ENCODE measurements at regions not wholly inside any gene's neighbourhood (a gene's known extent, or its start where the extent isn't known, plus 50 kb on each side); places are given as distances from the start of the nearest gene placed in this dataset.

DNA sequence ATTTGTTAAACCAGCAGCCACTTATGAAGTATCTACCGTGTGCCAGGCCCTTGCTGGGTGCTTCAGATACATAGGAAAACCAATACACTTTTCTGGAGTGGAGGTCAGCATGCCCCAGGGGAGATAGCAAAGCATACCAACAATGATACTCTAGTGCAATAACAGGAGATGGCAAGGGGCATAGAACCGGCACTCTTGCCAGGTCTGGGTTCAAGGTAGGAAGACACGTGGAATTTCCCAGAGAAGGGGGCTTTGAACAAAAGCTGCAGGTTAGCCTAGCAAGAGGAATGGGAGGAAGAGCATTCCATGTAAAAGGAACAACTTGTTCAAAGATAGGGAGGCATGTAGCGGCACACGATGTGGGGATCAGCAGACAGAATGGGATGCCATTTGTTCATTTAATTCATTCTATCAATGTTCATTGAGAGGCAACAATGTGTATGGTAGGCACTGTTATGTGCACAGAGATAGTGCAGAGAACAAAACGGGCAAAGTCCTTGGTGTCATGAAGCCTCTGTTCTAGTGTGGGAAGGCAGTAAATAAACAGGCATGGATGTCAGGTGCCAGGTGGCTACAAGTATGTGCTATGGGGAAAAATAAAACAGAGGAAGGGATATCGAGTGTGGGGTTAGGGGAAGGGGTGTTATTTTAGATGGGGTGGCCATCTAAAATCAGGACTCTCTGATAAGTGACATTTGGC is 162.6 kb upstream of the E2F8 start:
- no peak overlapping the region for H3K27ac ChIP-seq (ENCODE audit: low read length)
- no peaks in the 10 kb centered on the region for H3K27me3 ChIP-seq (ENCODE audit: insufficient read depth, low read length)
- no peaks in the 10 kb centered on the region for H3K9me3 ChIP-seq (ENCODE audit: insufficient read depth, low read depth, low read length)
- H3K36me3 ChIP-seq (ENCODE audit: insufficient read depth, low read depth, low read length) = no peaks in the 10 kb centered on the region
- H3K4me3 ChIP-seq (ENCODE audit: low read length) = no peak overlapping the region
- H3K9ac ChIP-seq (ENCODE audit: low read depth, low read length) = no peak overlapping the region
- H3K4me1 ChIP-seq (ENCODE audit: insufficient read depth, low read length) = no peaks in the 10 kb centered on the region

DNA sequence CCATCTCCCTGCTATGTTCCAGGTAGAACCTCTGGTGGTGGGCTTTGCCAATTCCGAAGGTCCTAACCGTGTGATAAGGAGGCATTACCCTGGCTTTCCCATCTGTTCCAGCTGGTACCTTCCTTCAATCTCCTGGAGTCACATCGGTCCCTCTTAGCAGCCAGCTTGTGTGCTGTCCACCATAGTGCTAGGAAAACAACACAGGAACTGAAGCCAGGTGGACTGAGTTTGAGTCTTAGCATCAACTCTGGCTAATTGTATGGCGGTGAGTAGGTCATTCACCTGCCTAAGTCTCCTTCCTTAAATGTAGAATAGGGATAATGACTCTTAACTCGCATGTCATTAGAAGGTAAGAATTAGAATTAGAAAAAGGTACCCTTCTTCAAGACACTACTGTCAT is 159.6 kb upstream of the E2F8 start:
- Histone ChIP-seq H3K9me3 (ENCODE audit: insufficient read depth, low read depth, low read length) (no peaks in the 10 kb centered on the region), H3K9ac (ENCODE audit: low read depth, low read length) (no peak overlapping the region), H3K4me3 (ENCODE audit: low read length) (no peak overlapping the region), H3K27me3 (ENCODE audit: insufficient read depth, low read length) (no peaks in the 10 kb centered on the region), H3K27ac (ENCODE audit: low read length) (no peak overlapping the region), H3K4me1 (ENCODE audit: insufficient read depth, low read length) (peaks cover 6% of the 10 kb centered on the region; the same call in 1 of the 2 replicates), H3K36me3 (ENCODE audit: insufficient read depth, low read depth, low read length) (no peaks in the 10 kb centered on the region)

DNA sequence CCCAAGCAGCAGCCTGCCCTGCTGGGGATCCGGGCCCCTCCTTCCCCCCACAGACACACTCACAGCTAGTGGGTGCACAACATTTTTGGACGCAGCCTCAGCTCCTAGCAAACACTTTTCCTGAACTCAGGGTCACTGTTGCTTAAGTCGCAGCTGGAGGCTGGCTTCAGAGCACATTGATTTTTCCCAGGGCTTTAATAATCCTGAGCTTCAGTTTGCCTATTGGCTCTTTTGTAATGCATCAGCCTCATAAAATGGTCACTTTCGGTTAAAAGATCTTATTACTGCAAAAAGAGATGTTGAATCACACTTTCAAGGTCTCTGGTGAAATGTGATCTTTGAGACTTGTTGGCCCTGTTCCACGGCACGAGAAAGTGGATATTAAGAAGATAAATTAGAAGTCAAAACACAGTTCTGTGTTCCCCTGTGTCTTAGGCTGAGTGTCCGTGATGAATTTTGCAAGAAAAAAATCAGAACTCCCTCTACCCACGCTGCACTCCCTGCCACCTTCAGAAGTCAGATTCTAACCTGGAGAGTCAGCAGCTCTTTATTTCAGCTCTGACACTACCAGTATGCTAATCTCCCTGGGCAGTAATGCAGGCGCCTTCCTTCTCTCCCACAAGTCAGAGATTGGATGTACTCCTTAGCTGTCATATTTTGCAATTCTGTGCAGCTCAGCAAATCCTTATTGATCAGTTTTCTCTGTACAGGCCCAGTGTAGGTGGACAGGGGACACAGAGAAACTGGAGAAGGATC is 158.2 kb upstream of the E2F8 start:
- Histone ChIP-seq H3K9me3 (ENCODE audit: insufficient read depth, low read depth, low read length) (no peaks in the 10 kb centered on the region), H3K27ac (ENCODE audit: low read length) (no peak overlapping the region), H3K4me1 (ENCODE audit: insufficient read depth, low read length) (peaks cover 8% of the 10 kb centered on the region; the same call in 1 of the 2 replicates), H3K9ac (ENCODE audit: low read depth, low read length) (no peak overlapping the region), H3K27me3 (ENCODE audit: insufficient read depth, low read length) (no peaks in the 10 kb centered on the region), H3K36me3 (ENCODE audit: insufficient read depth, low read depth, low read length) (no peaks in the 10 kb centered on the region), H3K4me3 (ENCODE audit: low read length) (no peak overlapping the region)

DNA sequence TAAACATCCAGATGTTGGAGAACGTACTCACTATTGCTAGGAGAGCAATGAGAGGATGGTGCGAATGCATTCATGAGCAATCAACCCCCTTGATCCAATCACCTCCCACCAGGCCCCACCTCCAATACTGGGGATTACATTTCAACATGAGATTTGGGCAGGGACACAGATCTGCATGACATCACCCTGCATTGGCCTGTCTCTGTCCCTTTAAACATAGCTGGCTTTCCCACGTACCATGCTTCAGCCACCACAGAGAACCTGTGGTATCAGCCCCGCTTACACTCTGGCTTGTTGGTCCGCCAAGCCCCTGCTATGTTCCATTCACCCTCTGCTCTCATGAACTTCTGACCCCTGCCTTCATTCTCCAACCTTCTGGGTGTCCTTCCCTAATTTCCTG is 157.5 kb upstream of the E2F8 start:
- Histone ChIP-seq H3K27me3 (ENCODE audit: insufficient read depth, low read length) (no peaks in the 10 kb centered on the region), H3K4me1 (ENCODE audit: insufficient read depth, low read length) (peaks cover 8% of the 10 kb centered on the region; the same call in 1 of the 2 replicates), H3K9ac (ENCODE audit: low read depth, low read length) (no peak overlapping the region), H3K36me3 (ENCODE audit: insufficient read depth, low read depth, low read length) (no peaks in the 10 kb centered on the region), H3K9me3 (ENCODE audit: insufficient read depth, low read depth, low read length) (no peaks in the 10 kb centered on the region), H3K27ac (ENCODE audit: low read length) (no peak overlapping the region), H3K4me3 (ENCODE audit: low read length) (no peak overlapping the region)

DNA sequence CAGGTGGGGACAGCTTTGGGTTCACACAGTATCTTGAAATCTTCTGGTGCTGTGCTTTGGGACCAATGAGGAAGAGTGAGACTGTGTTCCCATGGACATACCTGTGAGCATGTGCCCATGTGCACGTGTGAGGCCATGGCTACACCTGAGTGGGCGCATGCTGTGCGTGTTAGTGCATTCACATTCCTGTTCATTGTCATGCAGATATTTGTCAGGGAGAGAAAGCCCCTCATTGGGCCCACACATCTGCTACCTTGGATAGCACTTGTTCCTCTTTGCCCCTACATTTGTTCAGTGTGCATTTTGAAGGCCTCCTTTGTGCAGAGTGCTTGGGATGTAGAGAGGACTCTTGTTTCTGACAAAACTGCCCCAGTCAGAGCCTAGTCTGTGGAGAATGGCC is 154.3 kb upstream of the E2F8 start:
- H3K4me1 ChIP-seq (ENCODE audit: insufficient read depth, low read length) = peaks cover 8% of the 10 kb centered on the region; the same call in 1 of the 2 replicates
- H3K9me3 ChIP-seq (ENCODE audit: insufficient read depth, low read depth, low read length) = no peaks in the 10 kb centered on the region
- no peak overlapping the region for H3K9ac ChIP-seq (ENCODE audit: low read depth, low read length)
- no peak overlapping the region for H3K27ac ChIP-seq (ENCODE audit: low read length)
- H3K36me3 ChIP-seq (ENCODE audit: insufficient read depth, low read depth, low read length) = no peaks in the 10 kb centered on the region
- no peak overlapping the region for H3K4me3 ChIP-seq (ENCODE audit: low read length)
- no peaks in the 10 kb centered on the region for H3K27me3 ChIP-seq (ENCODE audit: insufficient read depth, low read length)

DNA sequence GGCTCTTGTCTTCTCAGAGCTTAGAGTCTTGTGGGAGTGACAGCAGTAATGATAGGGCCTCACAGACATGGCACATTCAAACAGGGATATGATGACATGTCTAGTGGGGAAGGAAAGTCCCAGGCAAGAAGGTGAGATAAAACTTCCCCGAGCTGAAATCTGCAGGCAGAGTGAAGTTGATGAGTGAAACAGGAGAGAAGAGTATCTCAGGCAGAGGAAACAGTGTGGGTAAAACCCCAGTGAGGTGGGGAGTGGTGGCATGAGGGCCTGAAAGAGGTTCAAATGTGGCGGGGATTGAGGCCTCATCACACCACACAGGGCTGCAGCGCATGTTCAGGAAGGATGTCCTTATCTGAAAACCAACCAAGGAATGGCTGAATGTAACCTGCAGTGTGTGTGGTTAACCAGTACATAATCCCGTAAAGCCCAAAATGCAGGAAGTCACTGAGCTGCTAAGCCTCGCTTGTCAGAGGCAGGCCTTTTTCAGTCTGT is 153.8 kb upstream of the E2F8 start:
- peaks cover 8% of the 10 kb centered on the region; the same call in 1 of the 2 replicates for H3K4me1 ChIP-seq (ENCODE audit: insufficient read depth, low read length)
- H3K36me3 ChIP-seq (ENCODE audit: insufficient read depth, low read depth, low read length) = no peaks in the 10 kb centered on the region
- H3K9me3 ChIP-seq (ENCODE audit: insufficient read depth, low read depth, low read length) = no peaks in the 10 kb centered on the region
- H3K27me3 ChIP-seq (ENCODE audit: insufficient read depth, low read length) = no peaks in the 10 kb centered on the region
- no peak overlapping the region for H3K9ac ChIP-seq (ENCODE audit: low read depth, low read length)
- no peak overlapping the region for H3K27ac ChIP-seq (ENCODE audit: low read length)
- H3K4me3 ChIP-seq (ENCODE audit: low read length) = no peak overlapping the region

DNA sequence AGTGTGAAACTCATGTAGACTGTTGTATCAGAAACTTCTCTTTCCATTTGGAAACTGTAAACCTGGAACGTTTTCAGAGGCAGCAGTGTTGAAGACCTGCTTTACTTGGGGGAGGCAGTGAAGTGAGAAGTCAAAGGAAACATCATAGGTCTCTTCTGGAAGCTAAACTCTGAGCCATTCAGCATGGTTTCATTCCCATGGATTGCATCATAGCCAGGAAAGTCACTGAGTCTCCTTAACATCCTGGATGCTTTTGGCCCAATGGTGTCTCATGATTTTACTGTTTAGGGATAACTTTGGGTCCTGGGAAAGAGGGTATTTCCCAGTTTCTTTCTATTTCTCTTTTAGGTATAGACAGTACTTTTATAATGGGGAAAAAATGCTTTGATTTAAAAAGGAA is 153.2 kb upstream of the E2F8 start:
- Histone ChIP-seq H3K27ac (ENCODE audit: low read length) (no peak overlapping the region), H3K9me3 (ENCODE audit: insufficient read depth, low read depth, low read length) (no peaks in the 10 kb centered on the region), H3K9ac (ENCODE audit: low read depth, low read length) (no peak overlapping the region), H3K4me1 (ENCODE audit: insufficient read depth, low read length) (peaks cover 8% of the 10 kb centered on the region; the same call in 1 of the 2 replicates), H3K36me3 (ENCODE audit: insufficient read depth, low read depth, low read length) (no peaks in the 10 kb centered on the region), H3K4me3 (ENCODE audit: low read length) (no peak overlapping the region), H3K27me3 (ENCODE audit: insufficient read depth, low read length) (no peaks in the 10 kb centered on the region)

DNA sequence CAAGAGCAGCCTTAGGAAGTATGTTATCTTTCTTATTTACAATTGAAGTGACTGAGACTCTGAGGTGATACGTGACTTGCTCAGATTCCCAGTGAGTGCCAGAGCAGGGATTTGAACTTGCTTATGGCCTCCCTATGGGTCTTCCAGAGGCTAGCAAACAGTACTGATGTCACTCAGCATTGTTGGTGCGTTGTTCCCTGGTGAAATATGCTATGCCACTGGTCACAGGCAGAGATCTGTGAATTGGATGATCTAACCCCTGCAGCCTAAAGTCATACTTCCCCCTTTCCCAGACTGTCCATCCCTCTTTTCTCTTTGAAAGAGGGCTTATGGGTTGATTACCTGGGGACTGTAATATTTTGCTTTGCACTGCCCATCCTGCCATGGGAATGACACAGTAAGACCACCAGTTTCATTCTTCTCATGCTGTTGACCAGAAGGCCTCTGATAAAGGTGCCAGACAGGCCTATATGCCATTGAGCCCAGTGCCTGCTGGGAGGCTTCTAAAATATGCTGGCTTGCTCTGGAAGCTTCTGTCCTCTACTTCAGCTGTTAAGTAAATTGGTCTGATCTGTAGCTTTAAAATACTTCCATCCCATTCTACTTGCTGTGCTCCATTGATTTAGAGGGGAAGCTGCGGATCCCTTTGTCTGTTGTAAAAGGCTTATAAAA is 152.2 kb upstream of the E2F8 start:
- Histone ChIP-seq H3K4me1 (ENCODE audit: insufficient read depth, low read length) (peaks cover 8% of the 10 kb centered on the region; the same call in 1 of the 2 replicates), H3K27ac (ENCODE audit: low read length) (no peak overlapping the region), H3K27me3 (ENCODE audit: insufficient read depth, low read length) (no peaks in the 10 kb centered on the region), H3K9me3 (ENCODE audit: insufficient read depth, low read depth, low read length) (no peaks in the 10 kb centered on the region), H3K4me3 (ENCODE audit: low read length) (no peak overlapping the region), H3K36me3 (ENCODE audit: insufficient read depth, low read depth, low read length) (no peaks in the 10 kb centered on the region), H3K9ac (ENCODE audit: low read depth, low read length) (no peak overlapping the region)

DNA sequence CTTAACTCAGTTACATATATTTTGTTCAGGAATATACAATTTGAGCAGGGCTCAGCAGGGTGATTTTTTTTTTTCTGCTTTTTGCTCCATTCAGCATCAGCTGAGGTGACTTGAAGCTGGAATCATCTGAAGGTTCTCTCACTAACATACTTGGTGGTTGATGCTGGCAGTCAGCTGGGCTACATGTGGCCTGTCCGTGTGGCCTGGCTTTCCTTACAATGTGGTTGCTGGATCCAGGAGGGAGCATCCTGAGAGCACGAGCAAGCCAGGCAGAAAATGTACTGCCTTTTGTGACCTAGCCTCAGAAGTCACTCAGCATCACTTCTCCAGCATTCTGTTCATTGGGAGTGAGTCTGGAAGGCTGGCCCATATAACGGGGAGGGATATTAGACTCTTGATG is 151.6 kb upstream of the E2F8 start:
- Histone ChIP-seq H3K4me3 (ENCODE audit: low read length) (no peak overlapping the region), H3K27ac (ENCODE audit: low read length) (no peak overlapping the region), H3K4me1 (ENCODE audit: insufficient read depth, low read length) (peaks cover 8% of the 10 kb centered on the region; the same call in 1 of the 2 replicates), H3K36me3 (ENCODE audit: insufficient read depth, low read depth, low read length) (no peaks in the 10 kb centered on the region), H3K9me3 (ENCODE audit: insufficient read depth, low read depth, low read length) (no peaks in the 10 kb centered on the region), H3K9ac (ENCODE audit: low read depth, low read length) (no peak overlapping the region), H3K27me3 (ENCODE audit: insufficient read depth, low read length) (no peaks in the 10 kb centered on the region)

DNA sequence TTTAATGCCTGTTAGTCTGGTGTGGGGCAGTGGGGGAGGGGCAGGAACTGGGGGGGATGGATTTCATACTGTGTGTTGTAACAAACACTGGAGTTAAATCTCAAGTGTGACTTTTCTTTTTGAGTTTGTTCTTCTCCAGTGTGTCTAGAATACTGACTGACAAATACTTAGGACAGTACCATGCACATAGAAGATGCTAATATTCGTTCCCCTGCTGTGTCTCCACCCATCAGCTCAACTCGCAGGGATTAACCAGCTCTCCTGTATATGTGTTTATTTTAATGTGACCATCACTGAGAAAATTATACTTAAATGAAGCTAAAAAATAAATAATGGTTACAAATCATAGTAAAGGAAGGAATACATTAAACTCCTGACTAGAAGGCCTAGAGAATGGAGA is 150.9 kb upstream of the E2F8 start:
- H3K27me3 ChIP-seq (ENCODE audit: insufficient read depth, low read length) = no peaks in the 10 kb centered on the region
- peaks cover 8% of the 10 kb centered on the region; the same call in 1 of the 2 replicates for H3K4me1 ChIP-seq (ENCODE audit: insufficient read depth, low read length)
- no peak overlapping the region for H3K27ac ChIP-seq (ENCODE audit: low read length)
- no peak overlapping the region for H3K9ac ChIP-seq (ENCODE audit: low read depth, low read length)
- no peak overlapping the region for H3K4me3 ChIP-seq (ENCODE audit: low read length)
- H3K9me3 ChIP-seq (ENCODE audit: insufficient read depth, low read depth, low read length) = no peaks in the 10 kb centered on the region
- no peaks in the 10 kb centered on the region for H3K36me3 ChIP-seq (ENCODE audit: insufficient read depth, low read depth, low read length)

DNA sequence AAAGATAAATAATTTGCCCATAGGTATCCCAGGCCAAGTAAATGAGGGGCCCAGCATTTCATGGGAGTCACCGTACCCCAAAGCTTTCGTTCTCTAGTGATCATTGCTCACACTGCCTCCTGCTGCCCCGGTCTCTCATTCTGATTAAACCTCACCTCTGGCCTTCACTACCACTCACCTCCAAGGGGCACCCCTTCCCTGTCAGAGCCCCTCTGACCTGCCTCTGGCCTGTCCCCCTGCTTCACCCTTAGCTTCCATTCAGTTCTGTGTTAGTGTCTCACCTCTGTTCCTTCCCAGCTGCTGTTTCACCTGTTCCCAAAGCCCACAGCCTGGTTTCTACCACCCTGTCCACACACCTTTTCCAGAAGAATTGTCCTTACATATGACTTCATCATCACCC is 150.3 kb upstream of the E2F8 start:
- peaks cover 8% of the 10 kb centered on the region; the same call in 1 of the 2 replicates for H3K4me1 ChIP-seq (ENCODE audit: insufficient read depth, low read length)
- no peak overlapping the region for H3K4me3 ChIP-seq (ENCODE audit: low read length)
- no peak overlapping the region for H3K9ac ChIP-seq (ENCODE audit: low read depth, low read length)
- no peak overlapping the region for H3K27ac ChIP-seq (ENCODE audit: low read length)
- H3K9me3 ChIP-seq (ENCODE audit: insufficient read depth, low read depth, low read length) = no peaks in the 10 kb centered on the region
- H3K27me3 ChIP-seq (ENCODE audit: insufficient read depth, low read length) = no peaks in the 10 kb centered on the region
- no peaks in the 10 kb centered on the region for H3K36me3 ChIP-seq (ENCODE audit: insufficient read depth, low read depth, low read length)

Measured in iPS-20b (cell line).